HPDE6-E6E7 (cell line): ENCODE measurements at regions not wholly inside any gene's neighbourhood (a gene's known extent, or its start where the extent isn't known, plus 50 kb on each side); places are given as distances from the start of the nearest gene placed in this dataset.
A peak's percentile ranks its signal among the peaks of the same experiment; 100 is the strongest.

ENCODE experiments used
- DNase-seq: peaks from one replicate; pipeline ENCODE4 v3.0.0; 2011; ENCODE audit warnings: missing footprints; ENCODE audit errors: extremely low spot score

DNA sequence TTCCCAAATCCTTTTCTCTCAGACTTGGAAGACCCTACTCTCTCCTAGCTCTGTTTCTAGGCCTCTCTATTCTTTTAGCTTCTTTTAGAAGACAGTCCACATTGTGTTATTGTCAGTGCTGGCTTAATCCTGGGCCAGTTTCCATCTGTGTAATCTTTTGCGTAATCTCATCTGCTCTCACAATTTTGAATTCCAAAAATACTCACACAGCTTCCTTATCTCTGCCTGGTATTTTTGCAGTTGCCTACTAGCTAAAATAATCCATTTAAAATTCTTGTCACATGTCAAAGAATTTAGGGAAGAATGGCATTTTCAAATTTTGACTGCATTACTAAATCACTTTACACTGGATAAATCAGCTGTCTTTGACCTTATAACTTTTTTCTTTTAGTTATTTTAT, 200.6 kb upstream of the MEX3C start:
- DNase-seq: no peak

DNA sequence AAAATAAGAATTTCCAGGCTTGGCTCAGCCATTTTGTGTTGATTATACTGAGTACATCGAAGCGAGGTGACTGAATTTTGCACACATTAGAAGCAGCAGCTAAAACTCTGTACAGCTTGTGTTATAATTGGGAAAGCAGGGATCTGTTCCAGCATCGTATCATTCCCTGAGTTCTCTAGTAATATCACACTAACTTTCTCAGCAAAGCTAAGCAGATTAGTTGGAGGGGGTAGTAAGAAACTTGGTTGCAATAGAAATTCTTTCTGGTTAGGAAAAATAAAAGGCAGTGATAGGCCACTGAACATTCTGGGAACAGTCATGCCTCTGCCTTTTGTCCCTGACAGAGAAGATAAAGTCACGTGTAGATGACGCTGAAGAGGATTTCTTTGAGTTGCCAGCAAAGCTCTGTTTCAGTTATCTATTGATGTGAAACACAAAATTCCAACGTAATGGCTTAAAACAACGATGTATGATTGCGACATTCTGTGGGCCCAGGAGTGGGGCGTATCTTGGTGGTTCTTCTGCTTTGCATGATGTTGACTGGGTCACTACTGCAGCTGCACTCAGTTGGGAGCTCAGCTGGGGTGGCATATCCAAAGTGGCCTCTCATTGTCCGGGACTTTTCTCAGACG, 202.1 kb upstream of the MEX3C start:
- DNase-seq: no peak

DNA sequence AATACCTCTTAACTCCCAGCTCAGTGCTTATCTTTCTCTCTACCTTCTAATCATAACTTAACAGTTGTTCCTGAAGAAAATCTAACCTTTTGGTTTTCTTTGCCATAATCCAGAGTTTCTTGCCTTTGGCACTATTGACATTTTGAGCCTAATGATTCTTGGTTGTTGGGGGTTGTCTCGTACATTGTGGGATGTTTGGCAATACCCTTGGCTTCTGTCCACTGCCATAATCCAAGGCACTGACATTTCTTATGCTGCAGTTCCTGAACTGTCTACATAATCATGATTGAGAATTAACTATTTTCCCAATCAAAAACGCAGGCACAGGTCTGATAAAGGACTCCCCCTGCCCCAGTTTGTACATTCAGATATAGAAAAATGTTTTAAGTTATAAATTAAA, 203.2 kb upstream of the MEX3C start:
- DNase-seq: no peak

DNA sequence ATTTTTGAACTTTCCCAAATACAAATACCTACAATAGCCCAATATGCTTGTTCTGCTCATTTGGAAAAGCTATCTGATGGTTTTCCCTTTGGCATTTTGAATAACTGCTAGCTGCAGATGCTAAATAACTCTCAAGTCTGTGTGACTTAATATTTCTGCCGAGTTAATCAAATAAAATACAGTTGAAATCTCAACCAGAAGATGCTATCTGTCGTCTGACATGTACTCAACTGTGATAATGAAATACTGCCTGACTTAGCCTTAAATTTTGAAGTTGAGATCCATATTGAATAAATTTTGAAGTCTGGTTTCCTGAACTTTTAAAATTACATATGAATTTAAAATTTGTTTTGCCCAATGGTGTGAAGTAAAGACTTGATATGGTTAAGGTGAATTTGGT, 204.4 kb upstream of the MEX3C start:
- no peak for DNase-seq

DNA sequence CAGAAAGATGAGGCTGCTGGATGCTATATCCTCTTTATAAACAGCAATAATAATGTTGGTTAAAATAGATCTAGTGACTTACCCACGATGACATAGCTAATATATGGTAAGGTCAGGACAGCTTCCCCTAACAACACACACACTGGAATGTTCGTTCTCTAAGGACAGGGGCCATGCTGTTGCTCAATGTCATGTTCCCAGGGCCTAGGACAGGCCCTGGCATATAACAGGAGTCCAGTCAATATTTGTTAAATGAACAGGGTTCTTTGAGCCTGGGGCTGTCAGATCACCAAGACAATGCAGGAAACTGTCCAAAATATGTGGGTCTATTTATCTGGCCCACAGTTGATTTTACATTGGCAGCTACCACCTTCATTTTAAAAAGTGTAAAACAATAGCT, 207.1 kb upstream of the MEX3C start:
- DNase-seq: no peak

DNA sequence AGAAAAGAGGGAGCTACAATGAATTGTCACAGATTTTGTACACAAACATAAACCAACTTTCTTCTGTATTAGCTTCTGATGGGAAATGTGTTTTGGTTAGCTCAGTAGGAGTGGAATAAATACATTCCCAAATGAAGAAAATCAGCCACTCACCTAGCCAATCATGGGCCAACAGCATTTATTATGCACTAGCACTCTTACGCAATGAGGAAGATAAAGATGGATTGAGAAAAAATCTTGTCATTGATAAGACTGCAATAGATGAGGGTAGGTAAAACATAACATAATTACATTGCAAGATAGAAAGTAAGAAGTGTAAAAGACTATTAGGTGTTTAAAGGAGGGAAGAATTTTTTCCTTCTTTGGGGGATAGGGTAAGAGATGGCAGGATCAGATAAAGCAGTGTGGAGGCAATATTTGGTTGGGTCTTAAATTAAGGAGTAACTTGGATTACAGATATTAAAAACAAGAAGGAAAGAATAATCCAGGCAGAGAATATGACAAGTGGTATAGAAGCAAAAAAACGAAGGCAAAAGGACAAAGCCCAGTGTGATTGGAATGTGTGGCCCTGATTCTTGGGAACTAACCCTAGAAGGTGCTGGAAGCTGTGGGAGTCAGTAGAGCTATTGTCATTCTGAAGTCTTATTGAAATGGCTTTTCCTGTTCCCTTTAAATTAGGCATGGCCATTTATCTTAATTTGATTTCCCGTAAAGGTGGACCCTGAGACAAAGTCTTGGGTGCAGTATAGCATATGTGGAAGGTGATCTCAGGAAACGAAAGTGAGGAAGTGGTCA, 208.4 kb upstream of the MEX3C start:
- DNase-seq: no peak

DNA sequence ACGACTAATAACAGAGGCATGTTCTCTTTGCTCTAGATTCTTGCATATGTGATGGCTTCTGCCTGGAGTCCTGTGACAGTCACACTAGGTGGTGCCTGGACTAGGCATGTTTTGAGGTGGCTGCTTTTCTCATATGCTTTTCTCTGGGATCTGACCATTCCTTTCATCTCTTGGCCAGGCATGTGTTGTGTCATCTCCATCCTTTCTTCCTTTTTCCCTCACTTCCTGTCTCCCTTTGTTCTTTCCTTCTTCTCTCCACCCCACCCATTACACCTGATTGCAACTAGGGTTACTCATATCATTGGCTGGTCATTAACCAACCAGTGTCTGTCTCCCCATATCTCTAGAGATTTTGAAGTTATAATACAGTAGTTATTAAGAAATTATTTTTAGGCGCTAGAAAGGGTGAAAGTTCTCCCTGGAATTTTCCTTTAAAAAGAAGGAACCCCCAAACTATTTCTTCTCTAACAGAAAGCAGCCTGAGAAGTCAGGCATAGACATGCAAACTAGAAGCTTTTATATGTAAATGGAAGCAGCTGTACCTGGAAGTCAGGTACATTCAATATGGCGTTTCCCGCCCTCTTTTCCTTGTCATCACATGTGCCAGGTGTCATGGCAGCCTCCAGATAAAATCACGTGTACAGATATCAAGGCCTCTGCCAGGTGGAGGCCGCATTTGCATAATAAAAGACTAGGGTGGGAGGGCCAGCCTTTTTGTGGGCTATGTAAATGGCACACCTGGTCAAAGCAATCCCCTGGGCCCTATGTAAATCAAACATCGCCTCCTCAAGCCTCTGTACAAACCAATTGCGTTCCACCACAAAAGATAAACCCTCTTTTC, 220.4 kb upstream of the MEX3C start:
- DNase-seq: no peak

DNA sequence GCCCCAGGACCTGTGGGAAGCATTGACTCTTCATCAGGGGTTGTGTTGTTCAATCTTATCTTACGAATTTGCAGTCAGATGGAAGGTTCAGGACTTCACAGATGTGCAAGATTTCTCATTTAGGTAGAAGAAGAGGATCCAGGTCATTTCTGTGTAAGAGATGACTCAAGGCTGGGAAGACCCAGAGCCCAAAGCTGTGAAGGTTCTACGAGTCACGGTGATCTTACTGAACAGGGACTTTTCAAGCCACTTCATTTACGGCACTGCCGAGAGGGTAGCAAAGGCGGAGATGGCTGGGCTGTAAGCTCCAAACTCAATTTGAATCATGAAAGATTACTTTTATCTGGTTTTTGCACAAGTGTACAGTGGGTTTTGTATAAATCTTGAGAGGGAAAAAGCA, 228.0 kb upstream of the MEX3C start:
- DNase-seq: no peak

DNA sequence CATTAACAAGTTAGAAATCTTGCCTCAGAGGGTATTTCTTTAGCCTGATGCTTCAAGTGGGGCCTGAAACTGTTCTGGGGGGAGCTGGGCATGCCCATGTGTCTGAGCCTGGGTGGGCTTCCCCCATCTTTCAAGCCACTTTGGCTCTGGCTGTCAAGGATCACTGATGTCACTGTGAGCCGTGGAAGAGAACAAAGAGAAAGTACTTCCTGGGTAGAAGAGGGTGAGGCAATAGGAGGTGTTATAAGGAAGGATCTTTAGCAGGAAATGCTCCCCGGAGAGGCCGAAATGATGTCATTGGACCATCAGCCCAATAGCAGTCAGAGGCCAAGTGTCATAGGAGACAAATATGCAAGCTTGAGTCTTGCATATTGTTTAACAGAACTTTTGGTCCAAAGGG, 228.4 kb upstream of the MEX3C start:
- no peak for DNase-seq

DNA sequence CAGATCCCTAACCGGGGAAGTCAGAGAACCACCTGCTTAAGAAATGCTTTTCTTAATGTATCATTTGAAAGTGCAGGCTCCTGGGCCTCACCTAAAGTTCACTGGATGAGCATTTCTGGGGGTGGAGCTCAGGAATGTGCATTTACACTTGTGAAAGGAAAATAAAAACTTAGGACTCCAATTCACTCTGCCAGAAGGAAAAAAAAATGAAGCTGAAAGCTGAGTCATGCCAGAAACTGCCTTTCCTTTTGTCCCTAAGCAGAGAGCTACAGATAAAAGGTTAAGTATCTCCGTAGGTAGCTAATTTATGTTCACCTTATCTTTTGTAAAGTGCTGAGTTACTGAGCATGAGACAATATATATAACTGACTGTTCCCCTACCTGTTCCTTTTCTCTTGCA, 229.5 kb upstream of the MEX3C start:
- no peak for DNase-seq

DNA sequence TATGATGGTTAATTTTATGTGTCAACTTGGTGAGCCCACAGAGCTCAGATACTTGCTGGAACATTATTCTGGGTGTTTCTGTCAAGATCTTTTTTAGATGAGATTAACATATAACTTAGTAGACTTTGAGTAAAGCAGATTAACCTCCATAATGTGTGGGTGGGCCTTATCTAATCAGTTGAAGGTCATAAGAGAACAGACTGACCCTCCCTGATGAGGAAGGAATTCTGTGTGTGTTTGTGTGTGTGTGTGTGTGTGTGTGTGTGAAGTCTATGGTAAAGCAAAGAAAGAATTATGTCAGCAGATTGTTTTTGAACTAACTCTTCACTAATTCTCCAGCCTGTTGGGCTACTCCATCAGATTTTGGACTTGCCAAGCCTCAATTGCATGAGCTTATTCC, 232.2 kb upstream of the MEX3C start:
- no peak for DNase-seq

DNA sequence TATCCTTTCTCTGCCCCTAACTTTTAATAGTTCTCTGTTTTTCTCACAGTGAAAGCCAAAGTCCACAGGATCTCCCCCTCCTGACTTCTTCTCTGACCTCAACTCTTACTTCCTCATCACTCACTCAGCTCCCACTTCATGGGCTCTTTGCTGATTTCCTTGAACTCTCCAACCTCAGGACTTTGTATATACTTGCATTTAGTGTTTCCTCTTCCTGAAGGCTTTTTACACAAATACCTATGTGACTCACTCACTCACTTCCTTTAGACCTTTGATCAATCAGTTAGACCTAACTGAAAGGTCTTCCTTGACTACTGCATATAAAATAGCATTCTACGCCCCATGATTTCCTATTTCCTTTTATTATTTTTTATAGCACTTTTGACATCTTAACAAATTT, 233.1 kb upstream of the MEX3C start:
- peak; percentile 23 for DNase-seq

DNA sequence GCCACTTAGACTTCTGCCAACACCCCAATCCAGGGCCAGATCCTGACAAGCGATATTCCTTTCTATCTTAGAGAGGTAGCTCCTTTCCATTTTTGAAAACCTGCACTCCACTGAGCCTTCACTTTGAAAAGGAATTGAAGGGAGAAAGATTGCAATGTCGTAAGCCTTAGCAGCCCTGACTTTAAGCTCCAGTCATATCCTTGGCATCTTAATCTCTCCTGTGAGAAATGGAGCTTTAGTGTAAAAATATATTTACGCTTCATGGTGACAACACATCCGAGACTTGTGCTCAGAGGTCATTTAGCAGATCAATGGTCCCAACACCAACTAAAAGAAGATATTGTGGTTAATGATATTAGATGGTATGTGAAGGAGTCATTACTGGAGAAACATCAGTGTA, 235.8 kb upstream of the MEX3C start:
- DNase-seq: no peak

DNA sequence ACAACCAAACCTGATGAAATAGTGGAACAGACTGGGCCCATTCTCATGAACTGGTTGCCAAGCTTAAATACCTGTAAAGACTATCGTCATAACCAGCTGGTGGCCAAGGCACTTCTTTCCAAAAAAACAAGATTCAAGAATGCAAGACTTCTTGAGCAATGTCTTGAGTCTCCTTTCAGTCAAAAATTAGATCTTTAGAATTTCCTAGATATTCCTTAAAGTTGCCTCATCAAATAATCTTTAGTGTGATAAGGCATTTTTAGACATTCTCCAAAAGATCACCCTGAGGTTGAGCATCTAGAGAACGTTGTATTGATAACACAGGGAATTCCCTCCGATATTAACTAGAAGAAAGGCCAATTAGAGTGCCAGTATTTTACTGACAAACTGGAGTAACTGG, 236.4 kb upstream of the MEX3C start:
- no peak for DNase-seq

DNA sequence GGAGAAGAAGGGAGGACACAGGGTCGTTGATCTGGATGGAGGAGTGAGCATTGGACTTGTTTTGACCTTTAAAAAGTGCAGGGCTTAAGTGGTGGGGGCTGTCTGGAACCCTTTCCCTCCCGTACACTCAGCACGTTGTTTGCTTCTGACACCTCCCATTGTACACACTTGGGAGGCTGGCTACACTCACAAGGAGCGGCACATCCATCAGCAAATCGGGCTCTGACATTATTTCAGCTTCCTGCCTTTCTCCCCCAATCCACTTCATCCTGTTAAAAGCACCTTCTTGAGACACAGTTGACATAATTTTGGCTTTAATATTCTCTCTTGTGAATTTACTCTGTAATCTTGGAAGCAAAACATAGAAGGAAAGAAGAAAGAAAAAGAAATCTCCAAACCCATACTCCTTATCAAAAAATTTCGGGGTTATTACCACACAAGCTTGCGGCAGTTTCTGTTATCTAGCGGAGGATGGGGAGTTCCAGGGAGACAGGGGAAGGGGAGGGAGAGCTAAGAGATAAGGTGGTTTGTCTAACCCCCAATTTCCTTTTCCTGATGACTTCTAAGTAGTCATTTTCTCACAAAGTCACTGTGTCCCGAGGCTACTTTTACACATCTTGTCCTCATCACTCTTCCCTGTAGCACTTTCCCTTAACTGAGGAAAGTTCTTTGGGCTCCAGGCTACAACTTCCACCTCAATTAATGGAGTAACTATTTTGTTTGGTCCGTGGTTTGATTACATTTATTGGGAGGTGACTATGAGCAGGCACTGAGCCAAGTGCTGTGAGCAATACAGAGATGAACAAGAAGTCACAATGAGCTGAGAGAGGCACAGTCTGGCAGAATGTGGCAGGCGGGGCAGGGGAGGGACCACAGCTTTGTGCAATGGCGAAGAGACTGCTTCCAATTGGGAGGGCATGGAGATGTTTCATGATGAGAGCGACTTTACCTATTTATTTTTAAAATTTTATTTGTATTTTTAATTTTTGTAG, 240.1 kb upstream of the MEX3C start:
- DNase-seq: peak; percentile 26

DNA sequence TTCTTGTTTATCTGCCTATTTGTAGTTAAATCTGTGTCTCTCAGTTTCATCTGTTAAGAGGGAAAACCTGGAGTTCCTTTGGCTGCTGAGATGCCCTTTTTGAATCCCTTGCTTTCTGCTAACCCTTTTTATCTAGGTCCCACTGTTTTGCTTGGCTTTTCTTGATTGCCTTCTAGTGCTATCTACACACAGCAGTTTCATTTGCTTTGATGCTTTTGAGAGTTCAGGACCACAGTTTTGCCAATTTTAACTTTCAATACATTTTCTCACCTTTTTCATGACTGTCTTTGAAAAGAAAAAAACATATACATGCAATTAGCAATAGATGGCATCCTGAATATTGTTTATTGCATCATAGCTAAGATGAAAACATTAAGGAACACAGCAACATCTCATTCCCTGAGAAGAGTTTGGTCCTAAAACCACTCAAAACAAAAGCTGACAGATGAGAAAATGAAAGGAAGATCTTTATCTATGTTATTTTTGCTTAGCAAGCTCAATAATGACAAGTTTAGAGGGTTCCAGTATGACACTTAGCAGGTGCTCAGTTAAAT, 241.4 kb upstream of the MEX3C start:
- no peak for DNase-seq

DNA sequence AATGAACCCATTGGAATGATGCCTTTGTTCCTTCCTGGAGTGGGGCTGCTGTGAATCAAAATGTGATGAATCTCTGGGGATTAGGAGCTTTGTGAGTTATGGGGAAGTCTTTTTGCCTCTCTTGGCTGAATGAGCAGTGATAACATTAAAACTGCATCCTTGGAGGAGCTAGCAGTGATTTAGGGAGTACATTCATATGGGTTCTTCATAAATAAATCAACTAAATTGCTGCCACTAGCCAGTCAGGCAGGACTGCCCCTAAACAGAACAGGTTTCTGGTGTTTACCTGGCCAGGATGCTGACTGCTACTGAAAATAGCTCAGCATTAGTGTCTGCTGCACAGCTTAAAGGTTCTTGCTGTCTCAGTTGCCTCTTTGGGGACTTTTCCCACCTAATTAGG, 244.5 kb upstream of the MEX3C start:
- DNase-seq: no peak

DNA sequence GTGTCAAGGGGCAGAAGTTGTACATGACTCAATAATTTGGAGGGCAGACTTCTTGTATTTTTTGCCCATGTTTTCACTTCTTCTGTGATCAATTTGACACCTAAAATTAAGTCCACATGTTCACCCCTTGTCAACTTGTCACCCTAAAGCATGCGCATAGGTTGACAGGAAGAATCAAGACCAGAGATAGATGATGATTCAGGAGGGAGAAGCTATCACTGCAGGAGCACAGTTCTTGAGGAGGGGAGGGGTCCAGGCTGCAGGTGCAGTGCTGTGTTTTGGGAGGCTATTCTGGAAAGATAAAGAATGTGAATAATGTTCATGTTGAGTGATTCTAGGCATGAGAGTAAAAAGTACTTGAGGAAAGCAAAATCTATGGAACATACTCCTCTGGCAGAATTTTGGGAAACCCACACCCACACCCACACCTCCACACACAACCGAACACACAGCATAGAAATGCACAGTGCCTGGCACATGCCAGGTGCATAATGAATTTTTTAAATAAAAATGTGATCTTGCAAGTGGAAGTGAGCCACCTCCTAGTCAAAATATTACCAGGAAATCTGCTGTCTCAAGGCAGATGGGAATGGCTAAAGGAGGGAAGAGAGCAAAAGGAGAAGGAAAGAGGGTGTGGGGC, 249.2 kb upstream of the MEX3C start:
- DNase-seq: no peak

DNA sequence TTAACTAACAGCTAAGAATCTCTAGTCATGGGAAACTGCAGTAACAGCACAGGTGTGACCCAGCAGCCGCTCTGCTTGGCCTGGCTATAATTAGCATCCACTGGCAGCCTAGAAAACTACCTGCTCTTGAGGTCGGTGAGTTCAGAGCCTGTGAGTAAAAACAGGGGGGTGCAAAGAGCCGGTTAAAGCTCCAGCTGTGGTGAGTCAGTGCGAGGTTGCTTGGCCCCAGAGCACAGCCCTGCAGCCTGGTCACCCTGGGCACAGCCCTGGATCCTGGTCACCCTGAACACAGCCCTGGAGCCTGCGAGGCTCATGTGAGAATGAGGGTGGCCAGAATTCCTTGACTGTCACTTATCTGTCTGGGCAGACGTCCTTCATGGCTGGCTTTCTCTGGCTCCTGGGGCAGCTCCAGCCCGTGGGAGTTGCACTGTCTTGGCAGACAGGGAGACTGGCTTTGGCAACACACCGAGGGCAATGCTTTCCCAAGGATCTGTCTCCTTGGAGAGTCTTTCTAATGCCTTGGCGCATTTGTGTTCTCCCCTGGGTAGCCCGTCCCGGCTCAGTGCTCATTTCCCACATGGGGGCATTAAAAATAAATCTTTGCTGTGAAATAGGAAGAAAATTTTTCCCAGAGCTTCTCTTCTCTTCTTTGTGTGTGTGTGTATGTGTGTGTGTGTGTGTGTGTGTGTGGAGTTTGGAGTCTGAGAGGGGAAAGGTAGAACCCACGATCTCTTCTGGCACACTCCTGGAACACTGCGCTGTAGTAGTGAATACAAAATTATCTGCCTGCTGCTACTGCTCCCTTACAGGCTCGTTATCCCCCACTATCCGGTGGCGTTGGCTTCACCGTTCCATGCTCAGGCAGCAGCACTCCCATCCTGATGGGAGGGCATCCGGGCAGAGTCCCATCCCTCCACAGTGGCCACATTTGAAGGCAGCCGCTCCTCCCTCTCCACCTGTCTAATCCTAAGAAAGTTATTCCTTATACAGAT, 250.2 kb upstream of the MEX3C start:
- peak; percentile 37 for DNase-seq

DNA sequence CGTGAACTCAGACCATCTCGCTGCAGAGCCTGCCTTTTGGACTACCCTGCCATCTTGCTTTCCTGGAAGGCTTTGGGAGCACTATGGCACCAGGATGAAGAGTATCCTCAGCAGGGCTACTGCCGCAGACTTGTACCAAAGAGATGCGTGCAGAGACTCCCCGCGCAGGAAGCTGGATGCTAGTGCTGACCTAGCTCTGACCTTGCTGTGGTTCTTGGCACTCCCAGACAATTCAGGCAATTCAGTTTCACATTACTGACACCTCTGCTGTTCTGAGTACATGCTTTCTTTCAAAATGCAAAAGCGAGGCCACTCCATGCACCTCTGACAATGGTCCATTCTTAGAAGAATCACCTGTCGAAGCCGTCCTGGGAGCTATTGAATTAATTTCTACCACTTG, 251.5 kb upstream of the MEX3C start:
- no peak for DNase-seq
